ENCODE measurements at regions not wholly inside any gene's neighbourhood (a gene's known extent, or its start where the extent isn't known, plus 50 kb on each side); places are given as distances from the start of the nearest gene placed in this dataset.

DNA sequence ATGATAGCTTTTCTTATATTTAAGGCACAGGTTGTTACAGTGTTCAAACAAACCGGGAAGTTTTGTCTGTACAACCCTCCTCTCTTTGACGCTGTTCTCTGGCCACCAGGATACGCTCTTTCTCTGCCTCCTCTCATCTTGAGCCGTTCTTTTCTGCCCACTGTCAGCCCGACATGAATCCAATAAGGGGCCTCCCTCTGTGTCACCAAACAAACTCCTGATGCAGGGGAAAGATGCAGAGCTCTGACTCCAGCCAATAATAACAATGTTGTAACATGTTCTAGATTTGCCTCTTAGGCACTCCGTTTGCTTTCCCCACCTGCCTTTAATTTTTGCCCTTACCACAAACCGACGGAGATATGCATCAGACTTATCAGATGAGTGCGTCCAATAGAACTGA, 449.3 kb downstream of the SLC4A3 start:
- no peak for TF ChIP-seq CTCF (IDR thresholded peaks at IDR 0.05; ENCODE audit: control extremely low read depth, extremely low read depth)
- Histone ChIP-seq H3K4me3 (no peak overlapping the region), H3K4me1 (ENCODE audit: control insufficient read depth in 5 of 5, insufficient read depth in 5 of 5, low read length in 5 of 5) (peaks cover 0 to 18% (median 0%) of the 10 kb centered on the region in 5 donors), H3K27ac (ENCODE audit: low read depth in 1 of 2, low read length in 1 of 2) (no peak overlapping the region), H3K36me3 (ENCODE audit: control insufficient read depth in 4 of 4, insufficient read depth in 4 of 4, low read length in 4 of 4) (no peaks in the 10 kb centered on the region), H3K9ac (ENCODE audit: insufficient read depth in 1 of 2, low read length in 2 of 2) (no peak overlapping the region), H3K27me3 (ENCODE audit: control insufficient read depth in 3 of 3, insufficient read depth in 3 of 3, low read length in 2 of 3) (no peaks in the 10 kb centered on the region), H3K9me3 (ENCODE audit: control insufficient read depth in 4 of 4, insufficient read depth in 3 of 4, low read length in 3 of 4) (peaks cover 0 to 2% (median 0%) of the 10 kb centered on the region in 4 donors)
- ATAC-seq (ENCODE audit: insufficient read depth, low FRiP score) (no peak), DNase-seq (peak; percentile 34 to 72 (median 67))
- WGBS, 2 donors = 55 to 68% methylated on average over 9 of the region's 9 CpGs

DNA sequence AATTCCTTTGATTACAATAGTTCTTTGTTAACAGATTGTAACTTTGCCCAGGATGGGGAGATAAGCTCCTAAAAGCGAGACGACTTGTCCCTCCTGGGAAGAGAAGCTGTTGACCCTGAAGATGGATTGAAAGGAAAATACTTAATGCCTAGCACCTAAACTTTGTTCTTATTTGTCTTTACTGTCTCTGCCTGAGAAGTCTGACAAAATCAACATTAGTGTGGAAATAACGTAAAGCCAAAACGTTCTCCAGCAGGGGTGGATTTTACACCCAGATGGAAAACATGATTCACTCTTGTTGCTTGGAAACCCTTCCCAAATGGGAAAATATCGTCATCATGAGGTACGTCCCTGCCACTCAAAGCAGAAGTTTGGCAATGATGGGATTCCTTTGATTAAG, 450.1 kb downstream of the SLC4A3 start:
- TF ChIP-seq CTCF (IDR thresholded peaks at IDR 0.05; ENCODE audit: control extremely low read depth, extremely low read depth) = no peak
- ATAC-seq (ENCODE audit: insufficient read depth, low FRiP score) (no peak), DNase-seq (peak in 2 of 3 donors; percentile 31 to 40)
- Histone ChIP-seq H3K4me3 (no peak overlapping the region), H3K36me3 (ENCODE audit: control insufficient read depth in 4 of 4, insufficient read depth in 4 of 4, low read length in 4 of 4) (no peaks in the 10 kb centered on the region), H3K27ac (ENCODE audit: low read depth in 1 of 2, low read length in 1 of 2) (peak overlapping the region in 1 of 2 donors; percentile 21), H3K4me1 (ENCODE audit: control insufficient read depth in 5 of 5, insufficient read depth in 5 of 5, low read length in 5 of 5) (peaks cover 0 to 25% (median 0%) of the 10 kb centered on the region in 5 donors), H3K9me3 (ENCODE audit: control insufficient read depth in 4 of 4, insufficient read depth in 3 of 4, low read length in 3 of 4) (peaks cover 0 to 2% (median 0%) of the 10 kb centered on the region in 4 donors), H3K27me3 (ENCODE audit: control insufficient read depth in 3 of 3, insufficient read depth in 3 of 3, low read length in 2 of 3) (no peaks in the 10 kb centered on the region), H3K9ac (ENCODE audit: insufficient read depth in 1 of 2, low read length in 2 of 2) (no peak overlapping the region)
- 48 to 67% methylated on average over 6 of the region's 6 CpGs for WGBS, 2 donors

DNA sequence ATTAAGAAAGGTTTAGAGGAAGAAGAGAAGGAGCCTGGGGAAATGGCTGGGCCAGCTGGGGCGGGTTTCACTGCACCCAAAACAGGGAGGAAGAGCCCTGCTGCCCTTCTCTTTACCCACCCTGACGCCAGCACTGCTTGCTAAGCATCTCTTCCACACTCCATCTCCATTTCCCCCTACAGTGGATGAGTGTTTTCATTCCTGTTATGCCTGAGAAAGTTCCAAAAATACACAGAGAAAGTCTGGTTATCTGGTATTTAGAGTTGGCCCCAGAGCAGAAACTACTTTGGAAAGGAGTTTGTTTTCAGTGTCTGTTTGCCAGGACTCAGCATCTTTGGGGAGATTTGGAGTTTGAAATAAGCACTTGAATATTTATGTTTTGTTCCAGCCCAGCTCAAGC, 451.0 kb downstream of the SLC4A3 start:
- no peaks in the 10 kb centered on the region for H3K27me3 ChIP-seq (ENCODE audit: control insufficient read depth in 3 of 3, insufficient read depth in 3 of 3, low read length in 2 of 3)
- TF ChIP-seq CTCF (IDR thresholded peaks at IDR 0.05; ENCODE audit: control extremely low read depth, extremely low read depth) = no peak
- DNase-seq (peak in 2 of 3 donors; percentile 26 to 54), ATAC-seq (ENCODE audit: insufficient read depth, low FRiP score) (no peak)
- peak overlapping the region in 1 of 2 donors; percentile 29 for H3K27ac ChIP-seq (ENCODE audit: low read depth in 1 of 2, low read length in 1 of 2)
- WGBS, 2 donors = 69 to 80% methylated on average over 2 of the region's 2 CpGs
- H3K4me3 ChIP-seq = no peak overlapping the region
- H3K4me1 ChIP-seq (ENCODE audit: control insufficient read depth in 5 of 5, insufficient read depth in 5 of 5, low read length in 5 of 5) = peaks cover 0 to 27% (median 0%) of the 10 kb centered on the region in 5 donors
- no peaks in the 10 kb centered on the region for H3K36me3 ChIP-seq (ENCODE audit: control insufficient read depth in 4 of 4, insufficient read depth in 4 of 4, low read length in 4 of 4)
- no peak overlapping the region for H3K9ac ChIP-seq (ENCODE audit: insufficient read depth in 1 of 2, low read length in 2 of 2)
- H3K9me3 ChIP-seq (ENCODE audit: control insufficient read depth in 4 of 4, insufficient read depth in 3 of 4, low read length in 3 of 4) = peaks cover 0 to 2% (median 0%) of the 10 kb centered on the region in 4 donors

- no peak for DNase-seq
- 66 to 84% methylated on average over 1 of the region's 1 CpG for WGBS, 2 donors
- H3K27ac ChIP-seq (ENCODE audit: low read depth in 1 of 2, low read length in 1 of 2) = no peak overlapping the region
- H3K4me3 ChIP-seq = no peak overlapping the region
- ATAC-seq (ENCODE audit: insufficient read depth, low FRiP score) = no peak
- no peak overlapping the region for H3K9ac ChIP-seq (ENCODE audit: insufficient read depth in 1 of 2, low read length in 2 of 2)
- no peaks in the 10 kb centered on the region for H3K36me3 ChIP-seq (ENCODE audit: control insufficient read depth in 4 of 4, insufficient read depth in 4 of 4, low read length in 4 of 4)
- TF ChIP-seq CTCF (IDR thresholded peaks at IDR 0.05; ENCODE audit: control extremely low read depth, extremely low read depth) = no peak
- H3K4me1 ChIP-seq (ENCODE audit: control insufficient read depth in 5 of 5, insufficient read depth in 5 of 5, low read length in 5 of 5) = peaks cover 0 to 27% (median 0%) of the 10 kb centered on the region in 5 donors
- H3K27me3 ChIP-seq (ENCODE audit: control insufficient read depth in 3 of 3, insufficient read depth in 3 of 3, low read length in 2 of 3) = no peaks in the 10 kb centered on the region
- H3K9me3 ChIP-seq (ENCODE audit: control insufficient read depth in 4 of 4, insufficient read depth in 3 of 4, low read length in 3 of 4) = peaks cover 0 to 2% (median 0%) of the 10 kb centered on the region in 4 donors
These were observed 452.2 kb downstream of the SLC4A3 start for GRCh38 chr2:220079595-220079994.

All from lung (tissue), 11 donors.